Gastroesophageal sphincter (tissue), 3 donors: ENCODE measurements at regions not wholly inside any gene's neighbourhood (a gene's known extent, or its start where the extent isn't known, plus 50 kb on each side); places are given as distances from the start of the nearest gene placed in this dataset.

Experiments used
- CTCF ChIP-seq, 4 experiments: fragments of 200-600 bp in 2 of 4; fragments of 450-650 bp in 2 of 4; sonication (generic) in 1 of 4; IDR thresholded peaks; one replicate each; pipeline ENCODE4 v1.5.1; 2017 to 2019; ENCODE audit warnings: antibody characterized with exemption in 4 of 4, mild to moderate bottlenecking in 2 of 4, moderate library complexity in 2 of 4
- POLR2A ChIP-seq, 2 donors: fragments of 450-650 bp; IDR thresholded peaks; one replicate each; pipeline ENCODE4 v1.6.1; 2017; ENCODE audit warnings: antibody characterized with exemption in 2 of 2, mild to moderate bottlenecking in 2 of 2, moderate library complexity in 1 of 2
- POLR2AphosphoS5 ChIP-seq: sonication (generic); formaldehyde crosslinking; IDR thresholded peaks from one replicate; pipeline ENCODE4 v1.6.1; 2017; ENCODE audit warnings: antibody characterized with exemption

GRCh38 chr1:166699613-166700012 lies 139.7 kb upstream of the POGK start:
- no peak for TF ChIP-seq POLR2AphosphoS5
- no peak for TF ChIP-seq POLR2A (IDR thresholded peaks at IDR 0.05)
- TF ChIP-seq CTCF (IDR thresholded peaks at IDR 0.05), result no peak
